ENCODE measurements at regions not wholly inside any gene's neighbourhood (a gene's known extent, or its start where the extent isn't known, plus 50 kb on each side); places are given as distances from the start of the nearest gene placed in this dataset.

DNA sequence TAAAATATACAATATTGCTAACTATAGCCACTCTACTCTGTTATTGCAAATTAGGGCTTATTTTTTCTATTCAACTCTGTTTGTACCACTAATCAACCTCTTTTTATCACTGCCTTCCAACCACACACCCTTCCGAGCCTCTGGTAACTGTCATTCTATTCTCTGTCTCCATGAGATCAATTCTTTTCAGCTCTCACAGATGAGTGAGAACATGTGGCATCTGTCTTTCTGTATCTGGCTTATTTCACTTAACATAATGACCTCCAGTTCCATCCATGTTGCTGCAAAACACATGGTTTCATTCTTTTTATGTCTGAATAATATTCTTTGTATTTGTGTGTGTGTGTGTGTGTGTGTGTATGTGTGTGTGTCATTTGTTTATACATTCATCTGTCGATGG is 350.1 kb upstream of the DACH1 start:
- no peak for DNase-seq

DNA sequence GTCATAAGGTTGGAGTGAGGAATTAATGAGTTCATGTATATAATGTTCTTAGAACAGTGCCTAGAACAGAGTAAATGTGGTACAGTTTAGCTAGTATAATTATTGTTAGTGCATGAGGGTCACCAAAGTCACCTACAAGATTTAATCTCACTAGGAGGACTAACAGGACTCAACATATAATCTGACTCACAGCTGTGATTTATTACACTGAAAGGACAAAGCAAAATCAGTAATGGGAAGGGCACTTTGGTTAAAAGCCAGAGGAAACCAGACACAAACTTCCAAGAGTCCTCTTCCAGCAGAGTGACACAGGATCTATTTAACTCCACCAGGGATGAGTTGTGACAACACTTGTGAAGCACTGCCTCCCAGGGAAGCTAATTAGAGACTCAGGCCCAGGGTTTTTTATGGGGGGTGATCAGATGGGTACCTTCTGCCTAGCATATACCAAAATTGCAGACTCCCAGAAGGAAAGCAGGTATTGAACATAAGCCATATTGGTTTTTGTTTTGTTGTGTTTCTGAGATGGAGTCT is 341.2 kb upstream of the DACH1 start:
- no peak for DNase-seq

DNA sequence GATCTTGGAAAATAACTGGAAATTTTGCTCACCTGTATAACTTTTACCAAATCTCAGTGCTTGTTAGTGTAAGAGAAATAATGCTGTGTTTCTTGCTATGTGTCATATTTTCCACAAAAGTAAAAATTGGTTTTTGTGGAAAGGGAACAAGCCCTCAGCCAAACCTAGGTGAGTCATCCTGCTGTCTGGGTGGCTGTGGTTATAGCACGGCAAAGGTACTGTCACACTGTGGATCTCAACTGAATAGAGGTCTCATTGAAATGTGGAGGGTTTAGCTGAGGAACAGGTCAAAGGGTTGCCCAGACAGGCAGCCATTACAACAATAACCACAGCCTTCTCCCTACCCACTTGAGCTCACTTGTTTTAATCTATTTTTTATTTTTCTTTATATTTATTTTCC is 338.8 kb upstream of the DACH1 start:
- no peak for DNase-seq

DNA sequence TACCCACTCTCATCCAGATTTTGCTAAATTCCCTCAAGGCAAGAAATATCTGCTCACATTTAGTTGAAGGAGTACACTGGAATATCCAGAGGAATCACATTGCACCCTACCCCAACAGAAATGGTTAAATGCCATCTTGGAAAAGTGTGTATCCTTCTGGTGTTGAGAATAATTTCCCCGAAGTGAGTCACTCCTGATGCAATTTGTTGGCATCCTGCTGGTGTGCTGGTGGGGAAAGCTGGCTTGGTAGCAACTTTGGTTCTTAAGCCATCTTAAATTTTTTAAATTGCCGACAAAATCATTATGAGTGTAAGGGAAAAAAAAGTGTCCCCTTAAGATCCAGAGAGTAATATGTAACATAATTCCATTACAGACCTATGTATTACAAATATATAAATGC is 337.3 kb upstream of the DACH1 start:
- no peak for DNase-seq

DNA sequence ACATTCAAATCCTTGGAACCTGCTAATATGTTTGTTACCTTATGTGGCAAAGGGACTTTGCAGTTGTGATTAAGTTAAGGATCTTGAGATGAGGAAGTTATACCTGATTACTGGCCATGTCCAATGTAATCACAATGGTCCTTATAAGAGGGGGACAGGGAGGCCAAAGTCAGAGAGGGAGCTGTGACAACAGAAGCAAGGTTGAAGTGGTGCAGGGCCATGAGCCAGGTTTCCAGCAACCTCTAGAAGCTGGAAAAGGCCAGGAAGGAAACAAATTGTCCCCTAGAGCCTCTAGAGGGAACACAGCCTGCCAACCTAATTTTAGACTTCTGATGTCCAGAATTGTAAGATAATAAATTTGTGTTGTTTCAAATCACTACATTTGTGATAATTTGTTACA is 334.7 kb upstream of the DACH1 start:
- no peak for DNase-seq

DNA sequence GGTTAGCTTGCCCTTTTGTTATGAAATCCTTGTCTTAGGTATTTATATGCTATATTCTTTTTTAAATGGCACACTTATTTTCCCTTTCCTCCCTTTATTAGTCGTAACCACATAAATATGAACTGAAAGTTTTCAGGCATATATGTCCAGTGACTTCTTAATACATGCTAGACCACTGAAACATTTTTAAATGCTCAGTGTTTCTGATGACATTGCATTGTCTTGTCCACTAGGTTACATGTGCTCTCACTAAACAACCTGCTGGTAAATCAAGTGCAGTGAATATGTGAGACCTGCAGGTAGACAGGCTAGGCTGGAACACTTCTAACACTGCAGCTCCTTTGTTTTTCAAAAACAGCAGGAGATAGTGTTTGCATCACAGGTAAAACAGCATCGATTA is 332.6 kb upstream of the DACH1 start:
- DNase-seq: no peak

DNA sequence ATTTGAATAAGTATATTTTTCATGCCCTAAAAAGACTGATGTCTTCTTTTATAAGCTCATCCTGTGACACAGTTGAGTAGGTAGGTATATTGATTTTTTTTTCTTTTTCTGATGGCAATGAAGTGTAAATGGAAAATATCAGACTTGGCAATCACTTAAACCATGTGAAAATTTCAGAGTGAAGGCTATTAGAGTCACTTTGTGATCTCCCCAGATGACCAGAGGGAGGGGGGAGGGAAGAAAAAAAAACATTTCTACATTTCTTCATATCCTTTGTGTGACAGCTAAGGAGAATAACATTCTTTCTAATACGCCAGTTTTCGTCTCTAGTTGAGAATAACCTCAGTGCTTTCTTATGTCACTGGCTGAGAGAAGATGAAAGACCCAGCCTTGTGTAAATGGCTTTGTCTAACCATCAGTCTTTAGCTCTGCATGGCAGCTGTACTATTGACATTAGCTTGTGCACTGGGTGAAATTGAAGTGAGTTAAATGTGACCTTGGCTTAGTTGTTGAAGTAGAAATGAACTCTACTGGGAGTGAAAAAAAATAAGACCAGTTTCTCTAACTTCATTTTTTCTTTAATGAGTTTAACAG is 332.1 kb upstream of the DACH1 start:
- DNase-seq: no peak

DNA sequence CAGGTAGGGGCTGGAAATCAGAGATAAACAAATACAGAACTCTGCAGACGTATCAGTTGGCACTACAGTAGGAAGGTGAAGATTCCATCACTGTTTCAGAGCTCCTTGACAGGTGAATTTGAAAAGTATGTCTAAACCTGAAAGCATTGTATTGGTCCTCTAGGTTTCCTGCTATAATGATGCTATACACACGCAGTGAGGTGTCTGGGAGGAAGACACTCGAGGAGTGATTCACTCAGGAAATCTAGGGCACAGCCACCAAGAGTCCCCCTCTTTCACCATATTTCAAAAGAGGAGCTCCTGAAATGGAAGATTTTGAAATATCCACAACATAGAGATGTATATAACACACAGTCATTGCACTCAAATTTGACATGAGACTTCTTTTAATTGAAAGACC is 331.0 kb upstream of the DACH1 start:
- DNase-seq: no peak

DNA sequence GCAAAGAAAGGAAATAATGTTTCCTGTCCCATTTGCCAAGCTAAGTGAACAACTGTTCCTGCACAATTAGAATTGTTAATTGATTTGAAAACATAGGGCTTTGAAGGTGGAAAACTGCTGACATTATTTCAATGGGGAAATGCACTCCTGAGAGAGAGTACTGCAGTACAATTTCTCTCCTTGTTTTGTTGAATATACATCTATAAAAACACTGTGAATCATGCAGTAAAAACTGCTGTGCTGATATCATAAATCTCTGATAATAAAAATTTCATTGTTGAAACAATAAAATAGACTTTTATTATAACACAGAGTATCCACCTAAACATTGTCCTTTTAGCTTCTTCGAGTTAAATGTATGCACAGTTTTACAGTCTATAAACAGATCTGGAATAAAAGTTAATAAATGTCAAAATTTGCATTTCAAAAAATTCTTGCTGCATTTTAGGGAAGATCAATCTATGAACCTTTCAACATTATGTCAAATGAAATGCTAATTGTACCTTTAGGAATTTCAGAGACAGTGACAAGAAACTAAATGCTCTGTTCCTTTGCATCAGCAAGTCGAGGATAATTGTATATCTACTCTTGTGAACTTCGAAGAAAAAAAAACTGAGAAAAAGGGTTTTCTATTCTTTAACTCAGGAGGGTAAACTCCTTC is 328.2 kb upstream of the DACH1 start:
- DNase-seq: no peak

DNA sequence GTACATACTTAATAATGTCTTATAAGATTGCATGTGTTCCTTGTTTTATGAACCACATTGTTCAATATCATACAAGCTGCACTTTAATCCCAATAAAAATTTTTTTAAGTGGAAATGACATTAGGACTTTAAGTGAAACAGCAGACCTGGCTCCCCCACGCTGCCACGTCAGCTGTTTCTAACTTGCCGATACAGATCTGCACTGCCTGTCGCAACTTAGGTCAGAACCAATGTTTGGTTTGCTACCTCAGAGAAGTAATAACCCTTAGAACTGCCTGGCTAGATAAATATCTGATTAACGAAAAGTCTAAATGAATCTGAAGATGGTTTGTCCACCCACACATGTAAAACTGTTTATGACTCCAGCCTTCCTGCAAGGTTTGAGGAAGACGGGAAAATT is 327.5 kb upstream of the DACH1 start:
- DNase-seq: no peak

DNA sequence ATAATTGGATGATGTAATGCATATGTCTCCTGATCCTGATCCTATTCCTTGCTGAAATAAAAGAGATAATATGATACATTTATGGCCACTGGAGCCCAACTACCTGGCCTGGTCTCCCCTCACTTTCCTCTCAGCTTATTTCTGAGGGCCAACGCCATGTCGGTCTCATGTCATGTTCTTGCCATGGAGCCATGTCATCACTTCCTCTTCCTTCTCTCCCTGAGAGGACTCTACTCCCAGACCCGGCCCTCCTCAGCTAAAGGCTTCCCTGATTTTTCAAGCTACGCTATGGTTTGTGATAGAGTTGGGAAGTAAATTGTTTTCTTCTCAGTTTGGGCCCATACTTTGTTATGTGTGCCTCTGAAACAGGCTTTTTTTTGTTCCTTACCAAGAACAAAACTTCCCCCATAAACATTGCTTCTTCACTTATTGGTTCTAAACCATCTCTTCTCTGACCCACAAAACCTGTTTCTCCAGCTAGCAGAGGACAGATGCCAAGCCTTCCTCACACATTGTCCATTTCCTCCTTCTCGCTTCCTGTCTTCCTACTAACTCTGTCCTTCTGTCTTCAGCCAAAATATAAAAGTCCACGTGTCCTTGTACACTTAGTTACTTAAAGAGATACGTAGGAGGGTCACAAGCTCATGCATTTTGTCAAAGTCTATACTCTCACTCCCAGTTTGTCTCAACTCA is 319.9 kb upstream of the DACH1 start:
- no peak for DNase-seq

DNA sequence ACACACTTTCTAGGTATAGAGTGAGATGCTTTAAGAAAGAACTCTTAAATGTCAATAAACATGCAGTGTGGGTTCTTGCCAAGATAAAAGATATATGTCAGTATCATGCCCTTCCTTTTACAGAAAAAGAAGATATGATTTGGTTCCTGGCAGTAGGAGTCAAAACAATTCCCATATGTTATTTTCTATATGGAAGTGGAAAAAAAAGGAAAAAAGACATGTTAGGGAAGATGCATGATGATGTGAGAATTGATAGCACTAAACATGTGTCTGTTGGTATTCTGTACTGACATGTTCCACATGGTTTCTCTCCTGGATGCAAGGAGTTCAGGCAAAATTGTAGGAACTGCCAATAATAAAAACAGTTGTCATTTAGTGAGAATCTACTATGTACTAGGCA is 318.8 kb upstream of the DACH1 start:
- DNase-seq: no peak

DNA sequence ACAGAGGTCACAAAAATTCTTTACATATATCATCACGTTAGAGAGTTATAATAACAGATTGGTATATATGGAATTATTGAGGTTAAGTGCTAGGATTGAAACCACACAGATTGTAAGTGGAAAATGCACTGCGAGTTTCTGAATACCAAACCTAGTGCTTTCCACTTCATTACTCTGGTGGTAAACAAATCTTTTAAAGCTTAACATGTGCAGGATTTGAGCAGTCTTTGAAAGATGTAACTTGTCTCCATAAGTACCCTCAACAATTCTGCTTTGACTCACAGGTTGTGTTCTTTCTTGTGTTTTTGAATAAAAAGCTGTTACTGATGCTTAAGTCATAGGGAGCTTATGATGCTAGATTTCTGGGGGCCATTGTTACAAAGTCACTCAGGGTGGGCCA is 314.7 kb upstream of the DACH1 start:
- DNase-seq: no peak

DNA sequence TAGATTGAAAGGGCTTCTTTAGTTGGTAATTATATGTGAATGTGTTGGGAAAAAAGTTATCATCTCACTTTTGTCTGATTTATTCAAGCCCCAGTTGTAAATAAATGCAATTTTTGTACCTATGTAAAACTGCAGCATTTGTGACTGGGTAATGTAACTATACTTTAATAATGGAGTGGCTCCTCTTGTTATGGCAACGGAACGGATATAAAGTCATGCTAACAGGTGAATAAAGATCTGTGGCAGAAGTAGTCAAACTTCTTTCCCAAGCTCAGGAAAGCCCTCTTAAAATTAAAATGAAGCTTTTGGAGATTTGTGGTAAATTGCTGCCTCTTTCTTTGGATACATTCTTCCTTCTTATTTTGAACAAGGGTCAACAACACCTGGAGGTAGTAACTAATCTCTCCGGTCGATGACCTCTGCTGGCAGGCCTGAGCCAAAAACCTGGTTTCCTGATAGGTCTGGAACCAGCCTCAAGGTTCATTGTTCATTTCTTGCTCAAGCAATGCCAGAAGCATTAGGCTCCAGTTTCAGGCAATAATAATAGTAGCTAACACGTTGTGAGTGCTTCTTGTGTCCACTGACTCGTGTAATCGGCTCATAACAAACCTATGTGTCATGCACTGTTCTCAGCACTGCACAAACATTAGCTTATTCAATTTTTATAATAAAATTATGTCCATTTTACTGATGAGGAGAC is 313.4 kb upstream of the DACH1 start:
- no peak for DNase-seq

DNA sequence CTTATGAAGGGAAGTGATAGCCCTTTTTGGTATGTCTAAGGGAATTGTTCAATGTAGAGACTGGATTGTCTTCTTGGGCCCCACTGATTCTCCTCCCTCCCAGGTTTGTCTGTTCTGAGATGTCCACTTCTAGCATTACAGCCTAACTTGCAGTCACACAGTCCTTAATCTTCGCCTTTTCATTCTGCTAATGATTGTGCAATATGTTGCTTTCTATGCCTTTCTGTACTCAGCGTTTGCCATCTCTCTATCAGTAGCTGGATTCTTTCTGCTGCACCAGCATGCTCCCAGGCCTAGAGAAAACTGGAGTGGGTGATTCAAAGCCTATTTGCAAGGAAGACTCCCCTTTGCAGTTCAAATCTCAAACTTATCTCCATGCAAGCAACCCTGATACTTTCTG is 307.5 kb upstream of the DACH1 start:
- DNase-seq: no peak

DNA sequence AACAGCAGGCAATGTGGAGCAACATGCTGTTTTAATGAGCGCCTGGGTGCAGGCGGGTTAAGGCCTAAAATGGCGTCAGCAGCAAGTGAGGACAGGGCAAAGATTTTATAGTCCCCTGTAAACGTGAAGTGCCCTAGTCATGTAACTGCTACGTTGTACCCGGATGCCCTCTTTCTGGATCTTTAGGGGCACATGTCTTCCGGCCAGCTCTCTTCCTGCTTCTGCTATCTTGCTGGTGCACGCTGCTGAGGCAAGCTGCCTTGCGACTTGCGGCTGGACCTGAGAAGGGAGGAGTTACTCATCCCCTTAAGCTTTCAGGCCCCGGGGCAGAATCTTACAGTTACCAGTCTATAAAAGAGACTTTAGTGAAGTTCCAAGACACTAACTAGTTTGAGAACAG is 303.6 kb upstream of the DACH1 start:
- DNase-seq: no peak

DNA sequence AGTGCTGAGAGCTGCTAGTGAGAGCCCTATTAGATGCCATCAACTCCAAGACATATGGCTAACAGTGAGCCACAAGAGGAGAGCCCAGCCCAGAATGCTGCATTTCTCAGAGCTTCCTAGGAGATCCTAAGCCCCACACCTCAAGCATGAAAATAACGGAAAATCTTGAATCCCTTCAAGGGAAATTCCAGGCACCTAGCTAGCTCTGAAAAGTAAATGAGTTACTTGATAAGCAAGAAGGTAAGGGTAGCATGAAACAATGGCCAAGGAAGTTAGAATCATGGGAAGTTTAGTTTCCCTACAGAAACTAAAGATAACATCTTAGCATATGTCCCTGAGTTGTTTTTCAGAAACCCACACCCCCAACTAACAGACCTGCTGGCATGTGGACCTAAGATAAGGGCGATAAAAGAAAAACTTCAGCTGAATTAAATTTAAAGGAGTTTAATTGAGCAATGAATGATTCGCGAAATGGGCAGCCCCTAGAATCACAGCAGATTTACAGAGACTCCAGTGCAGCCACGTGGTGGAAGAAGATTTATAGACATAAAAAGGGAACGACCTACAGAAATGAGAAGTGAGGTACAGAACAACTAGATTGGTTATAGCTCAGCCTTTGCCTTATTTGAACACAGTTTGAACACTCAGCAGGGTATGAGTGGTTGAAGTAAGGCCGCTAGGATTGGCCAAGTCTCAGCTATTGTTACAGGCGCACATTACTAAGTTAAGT is 301.3 kb upstream of the DACH1 start:
- no peak for DNase-seq

DNA sequence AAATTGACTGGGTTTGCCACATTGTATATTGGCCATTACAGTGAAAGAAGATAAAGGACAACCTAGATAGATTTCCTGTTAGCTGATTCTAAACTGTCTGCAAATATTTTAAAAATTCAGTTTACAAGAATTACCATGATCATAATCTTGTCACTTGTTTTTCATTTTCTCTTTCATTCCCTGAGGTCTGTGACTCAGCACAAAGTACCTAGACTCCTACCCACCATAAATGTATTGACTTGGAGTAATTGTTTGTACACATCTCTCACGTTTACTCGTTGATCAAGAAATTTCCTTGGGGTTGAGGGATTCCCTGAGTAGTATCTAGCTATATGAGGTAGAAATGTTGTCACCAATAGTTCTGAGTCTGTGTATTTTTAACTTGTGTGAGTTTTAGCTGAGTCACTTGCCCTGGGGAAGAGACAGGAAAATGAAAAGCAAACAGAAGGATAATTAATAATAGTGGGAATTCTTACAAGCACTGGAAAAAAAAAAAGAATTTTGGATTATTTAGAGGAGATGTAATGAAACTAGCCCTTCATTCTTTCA is 299.2 kb upstream of the DACH1 start:
- DNase-seq: no peak

DNA sequence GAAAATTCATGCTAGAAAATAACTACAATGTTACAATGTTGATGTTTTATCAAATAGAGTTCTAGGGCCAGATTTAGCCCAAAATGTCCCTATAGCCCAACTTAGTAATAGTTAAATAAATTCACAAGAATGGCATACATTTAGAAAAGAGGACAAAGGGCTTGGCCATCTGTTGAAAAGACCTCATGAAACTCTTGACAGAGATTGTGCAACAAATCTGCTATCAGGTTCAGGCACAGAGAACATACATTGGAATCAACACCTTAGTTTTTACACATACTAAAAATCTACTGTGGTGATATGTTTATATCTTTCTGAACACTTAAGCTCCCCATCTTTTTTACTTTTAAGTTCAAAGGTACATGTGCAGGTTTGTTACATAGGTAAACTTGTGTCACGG is 298.3 kb upstream of the DACH1 start:
- no peak for DNase-seq

DNA sequence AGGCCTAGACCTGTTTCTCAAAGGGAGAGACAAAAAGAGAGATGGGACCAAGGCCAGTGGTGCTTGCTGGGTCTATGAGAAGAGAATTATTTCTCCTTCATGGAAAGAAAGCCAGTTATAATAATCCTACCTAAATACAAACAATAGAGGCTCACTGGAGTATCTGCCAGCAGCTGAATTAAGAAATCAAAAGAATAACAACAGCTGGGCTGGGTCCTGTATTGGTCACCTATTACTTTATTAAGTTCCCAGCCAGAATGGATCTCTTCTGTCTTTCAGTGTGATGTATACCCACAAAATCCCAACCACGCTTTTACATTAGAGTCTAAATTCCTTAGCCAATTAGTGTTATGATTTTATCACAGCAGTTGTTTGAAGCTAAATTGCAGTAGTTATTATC is 297.8 kb upstream of the DACH1 start:
- DNase-seq: no peak

DNA sequence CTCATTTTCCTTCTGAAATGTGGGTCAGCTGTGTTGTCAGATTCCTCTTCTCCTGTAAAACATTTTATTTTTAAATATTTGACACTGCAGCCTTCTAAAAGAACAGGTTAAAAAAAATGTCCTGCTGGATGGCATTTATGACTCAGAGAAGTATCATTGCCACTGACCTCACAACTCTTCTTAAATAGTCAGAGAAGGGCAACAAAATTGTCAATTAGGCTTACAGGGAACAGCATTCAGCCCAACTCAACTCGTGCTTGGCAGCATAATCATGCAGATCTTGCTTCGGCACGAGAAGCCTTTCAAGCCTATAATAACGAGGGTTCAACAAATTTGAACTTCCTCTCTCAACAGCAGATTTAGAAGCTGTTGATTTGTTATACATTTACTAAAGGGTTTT is 296.7 kb upstream of the DACH1 start:
- DNase-seq: no peak

DNA sequence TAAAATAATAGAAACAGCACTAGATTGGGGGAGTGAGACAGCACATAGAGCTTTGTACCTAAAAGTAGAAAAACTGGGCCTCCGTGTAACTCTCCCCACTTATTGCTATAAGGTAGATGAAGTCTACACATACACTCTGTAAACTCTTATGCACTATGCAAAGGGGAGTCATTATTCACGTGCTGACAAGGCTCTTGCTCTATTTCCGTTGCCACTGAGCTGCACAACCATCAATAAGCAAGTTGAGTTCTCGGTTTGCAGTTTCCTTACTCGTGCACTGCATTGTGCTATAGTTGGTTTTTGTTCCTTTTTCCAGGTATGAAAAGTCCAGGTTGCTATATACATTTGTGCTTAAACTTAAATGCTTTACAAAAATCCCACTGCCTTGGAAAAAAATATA is 294.0 kb upstream of the DACH1 start:
- DNase-seq: no peak

DNA sequence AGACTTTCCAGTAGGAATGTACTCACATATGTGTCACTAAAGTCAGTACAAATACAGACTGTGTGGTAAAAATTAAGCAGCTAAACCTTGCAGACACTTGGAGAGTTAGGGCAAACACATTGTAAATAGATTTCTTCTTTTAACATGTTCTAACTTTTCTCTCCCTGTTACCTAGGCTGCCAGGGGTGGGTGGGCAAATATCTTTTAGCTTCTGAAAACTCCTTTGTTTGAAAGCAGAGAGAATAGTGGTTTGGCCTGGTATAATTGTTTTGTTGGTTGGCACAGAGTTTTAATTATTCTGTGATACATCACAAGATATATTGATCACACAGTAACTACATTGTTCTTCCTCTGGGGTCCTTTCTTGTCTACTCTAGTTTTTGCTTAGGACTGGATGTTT is 289.8 kb upstream of the DACH1 start:
- no peak for DNase-seq
